GM18868 (cell line): ENCODE measurements at regions not wholly inside any gene's neighbourhood (a gene's known extent, or its start where the extent isn't known, plus 50 kb on each side); places are given as distances from the start of the nearest gene placed in this dataset.
"Not testable (repeated sequence)": the region's sequence is repeated elsewhere in the genome, so short reads cannot be mapped to it uniquely, and the experiment has no call there.

Source experiments
- ATAC-seq: cut with Tn5 transposase; IDR thresholded peaks from one replicate; pipeline ENCODE4 v1.9.1; 2021; ENCODE audit warnings: mild to moderate bottlenecking, moderate library complexity; ENCODE audit not compliant: unreplicated experiment

- no peak for ATAC-seq
Measured at GRCh38 chr21:34219334-34220060, 144.3 kb upstream of the KCNE2 start.

- no peak for ATAC-seq
Measured at GRCh38 chr21:34220556-34221195, 143.1 kb upstream of the KCNE2 start.

- ATAC-seq = no peak
Measured at GRCh38 chr21:34221331-34222030, 142.3 kb upstream of the KCNE2 start.

GRCh38 chr21:34222031-34222335 lies 141.8 kb upstream of the KCNE2 start:
- no peak for ATAC-seq

- no peak for ATAC-seq
Measured at GRCh38 chr21:34223376-34223775, 140.4 kb upstream of the KCNE2 start.

GRCh38 chr21:34227386-34227852 lies 136.4 kb upstream of the KCNE2 start:
- no peak for ATAC-seq

GRCh38 chr21:34228792-34229191 lies 135.0 kb upstream of the KCNE2 start:
- no peak for ATAC-seq

- no peak for ATAC-seq
Measured at GRCh38 chr21:34229353-34229752, 134.5 kb upstream of the KCNE2 start.

GRCh38 chr21:34233741-34234140 lies 130.1 kb upstream of the KCNE2 start:
- not testable (repeated sequence) for ATAC-seq

- no peak for ATAC-seq
Measured at GRCh38 chr21:34235514-34235913, 128.3 kb upstream of the KCNE2 start.

GRCh38 chr21:34242973-34243372 lies 120.8 kb upstream of the KCNE2 start:
- no peak for ATAC-seq

GRCh38 chr21:34243562-34243961 lies 120.2 kb upstream of the KCNE2 start:
- ATAC-seq = no peak

- no peak for ATAC-seq
Measured at GRCh38 chr21:34252751-34253150, 111.1 kb upstream of the KCNE2 start.

- ATAC-seq = no peak
Measured at GRCh38 chr21:34255073-34255472, 108.7 kb upstream of the KCNE2 start.

- no peak for ATAC-seq
Measured at GRCh38 chr21:34260277-34261008, 103.4 kb upstream of the KCNE2 start.

GRCh38 chr21:34261841-34262468 lies 101.9 kb upstream of the KCNE2 start:
- ATAC-seq = no peak

- no peak for ATAC-seq
Measured at GRCh38 chr21:34262469-34262845, 101.3 kb upstream of the KCNE2 start.

- ATAC-seq = no peak
Measured at GRCh38 chr21:34263629-34264028, 100.2 kb upstream of the KCNE2 start.

- ATAC-seq = no peak
Measured at GRCh38 chr21:34266351-34266750, 97.5 kb upstream of the KCNE2 start.

- no peak for ATAC-seq
Measured at GRCh38 chr21:34268493-34268892, 95.3 kb upstream of the KCNE2 start.

- ATAC-seq = no peak
Measured at GRCh38 chr21:34270411-34270810, 93.4 kb upstream of the KCNE2 start.
